Spleen (tissue), 11 donors: ENCODE measurements at regions not wholly inside any gene's neighbourhood (a gene's known extent, or its start where the extent isn't known, plus 50 kb on each side); places are given as distances from the start of the nearest gene placed in this dataset.

Source experiments
- DNase-seq: peaks from one replicate; pipeline ENCODE4 v3.0.0-alpha.2; 2020
- H3K27ac ChIP-seq, 8 donors: fragments of 200-600 bp; sonication (generic) in 7 of 8; 1 replicate in 4 of 8; 2 replicates in 4 of 8; pipeline versions ENCODE4 v1.5.0 to v1.8.0; 2016 to 2021; ENCODE audit warnings: inconsistent platforms in 4 of 8, mild to moderate bottlenecking in 4 of 8, moderate library complexity in 1 of 8
- H3K27me3 ChIP-seq, 7 donors: fragments of 200-600 bp; sonication (generic) in 6 of 7; replicated peaks in 1 of 7; 1 replicate in 4 of 7; 2 replicates in 3 of 7; pipeline versions ENCODE4 v1.5.0 to v1.8.0; 2016 to 2021; ENCODE audit warnings: inconsistent platforms in 3 of 7, mild to moderate bottlenecking in 1 of 7
- H3K36me3 ChIP-seq, 6 donors: fragments of 200-600 bp; sonication (generic) in 5 of 6; 1 replicate in 4 of 6; 2 replicates in 2 of 6; pipeline versions ENCODE4 v1.5.0 to v1.8.0; 2016 to 2021; ENCODE audit warnings: inconsistent platforms in 2 of 6
- H3K4me1 ChIP-seq, 6 donors: fragments of 200-600 bp; sonication (generic) in 5 of 6; 1 replicate in 3 of 6; 2 replicates in 3 of 6; pipeline versions ENCODE4 v1.5.0 to v1.8.0; 2016 to 2021; ENCODE audit warnings: inconsistent platforms in 3 of 6
- H3K4me3 ChIP-seq, 8 donors: fragments of 200-600 bp; sonication (generic) in 7 of 8; 1 replicate in 4 of 8; 2 replicates in 4 of 8; pipeline versions ENCODE4 v1.5.0 to v1.8.0; 2016 to 2021; ENCODE audit warnings: inconsistent platforms in 4 of 8, mild to moderate bottlenecking in 4 of 8, moderate library complexity in 2 of 8
- H3K9me3 ChIP-seq, 8 donors: fragments of 200-600 bp; sonication (generic) in 7 of 8; 1 replicate in 4 of 8; 2 replicates in 4 of 8; pipeline versions ENCODE4 v1.5.0 to v1.8.0; 2016 to 2021; ENCODE audit warnings: inconsistent platforms in 4 of 8
- POLR2A ChIP-seq, 3 donors: fragments of 450-650 bp; IDR thresholded peaks; one replicate each; pipeline ENCODE4 v1.5.1; 2017; ENCODE audit warnings: antibody characterized with exemption in 3 of 3, mild to moderate bottlenecking in 1 of 3
- POLR2AphosphoS5 ChIP-seq, 3 donors: sonication (generic); formaldehyde crosslinking; IDR thresholded peaks; one replicate each; pipeline ENCODE4 v1.5.1; 2017; ENCODE audit warnings: antibody characterized with exemption in 3 of 3
- WGBS, 5 donors: extraction: QIAGEN DNeasy Blood & Tissue Kit in 3 of 5; methylation state at CpG; one replicate each; pipeline versions ENCODE4 v1.1.5 to v1.1.7; 2013 to 2018; 5-methylcytosine and 5-hydroxymethylcytosine counted together
- intact Hi-C: fragments of 100-400 bp; cut with DNase I; formaldehyde crosslinking; loops from one replicate; pipeline ENCODE4 v1.15.0; 2023; ENCODE audit warnings: low total_unique reads
- TF ChIP-seq, protein P1 (sequence below), 11 experiments: fragments of 200-600 bp in 7 of 11; fragments of 450-650 bp in 4 of 11; sonication (generic) in 4 of 11; IDR thresholded peaks in 8 of 11; conservative IDR thresholded peaks in 3 of 11; 1 replicate in 7 of 11; 2 replicates in 4 of 11; pipeline versions ENCODE4 v1.4.0 to v1.8.0; 2016 to 2021; ENCODE audit warnings: antibody characterized with exemption in 11 of 11, inconsistent platforms in 4 of 11, mild to moderate bottlenecking in 1 of 11
- donor health status: healthy with polysubstance abuse.
- donor health status: DM: no; HTN: no; CAD: no; lungs with moderate emphysema.
- donor health status: DM: no; HTN: no; CAD: no.
- donor health status: Bipolar disorder and iron deficiency.
- donor health status: healthy.
- donor health status: DM: no; HTN: no; CAD: no.
- donor health status: DM: yes; HTN: yes; CAD: no.

DNA sequence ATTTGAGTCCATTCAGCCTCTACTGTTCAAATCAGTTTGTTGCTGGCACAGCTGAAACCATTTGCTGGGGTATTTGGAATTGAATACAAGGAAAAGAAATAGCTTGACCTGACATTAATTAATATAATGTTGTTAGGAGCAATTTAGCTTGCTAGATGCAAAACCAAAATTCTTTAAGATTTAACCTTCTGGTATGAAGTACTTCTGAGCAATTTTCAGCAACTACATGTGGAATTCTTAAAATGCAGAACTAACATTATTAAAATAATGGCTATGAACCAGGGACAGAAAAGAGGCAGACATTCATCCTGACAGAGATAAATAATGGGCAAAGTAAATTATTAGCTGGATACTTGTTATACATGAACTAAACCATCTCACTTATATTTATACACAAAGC lies 160.0 kb upstream of the MIR17HG start:
- Histone ChIP-seq H3K9me3 (no peaks in the 10 kb centered on the region), H3K36me3 (no peaks in the 10 kb centered on the region), H3K4me3 (no peak overlapping the region), H3K4me1 (no peaks in the 10 kb centered on the region), H3K27me3 (no peaks in the 10 kb centered on the region), H3K27ac (no peak overlapping the region)
- intact Hi-C loops = no loop called here
- TF ChIP-seq POLR2A (IDR thresholded peaks at IDR 0.05) (no peak), POLR2AphosphoS5 (IDR thresholded peaks at IDR 0.05) (no peak)
- TF ChIP-seq, protein P1, sequence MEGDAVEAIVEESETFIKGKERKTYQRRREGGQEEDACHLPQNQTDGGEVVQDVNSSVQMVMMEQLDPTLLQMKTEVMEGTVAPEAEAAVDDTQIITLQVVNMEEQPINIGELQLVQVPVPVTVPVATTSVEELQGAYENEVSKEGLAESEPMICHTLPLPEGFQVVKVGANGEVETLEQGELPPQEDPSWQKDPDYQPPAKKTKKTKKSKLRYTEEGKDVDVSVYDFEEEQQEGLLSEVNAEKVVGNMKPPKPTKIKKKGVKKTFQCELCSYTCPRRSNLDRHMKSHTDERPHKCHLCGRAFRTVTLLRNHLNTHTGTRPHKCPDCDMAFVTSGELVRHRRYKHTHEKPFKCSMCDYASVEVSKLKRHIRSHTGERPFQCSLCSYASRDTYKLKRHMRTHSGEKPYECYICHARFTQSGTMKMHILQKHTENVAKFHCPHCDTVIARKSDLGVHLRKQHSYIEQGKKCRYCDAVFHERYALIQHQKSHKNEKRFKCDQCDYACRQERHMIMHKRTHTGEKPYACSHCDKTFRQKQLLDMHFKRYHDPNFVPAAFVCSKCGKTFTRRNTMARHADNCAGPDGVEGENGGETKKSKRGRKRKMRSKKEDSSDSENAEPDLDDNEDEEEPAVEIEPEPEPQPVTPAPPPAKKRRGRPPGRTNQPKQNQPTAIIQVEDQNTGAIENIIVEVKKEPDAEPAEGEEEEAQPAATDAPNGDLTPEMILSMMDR (IDR thresholded peaks at IDR 0.05 in 8 of 11, conservative IDR thresholded peaks at IDR 0.05 in 3 of 11) = no peak
- DNase-seq = no peak

DNA sequence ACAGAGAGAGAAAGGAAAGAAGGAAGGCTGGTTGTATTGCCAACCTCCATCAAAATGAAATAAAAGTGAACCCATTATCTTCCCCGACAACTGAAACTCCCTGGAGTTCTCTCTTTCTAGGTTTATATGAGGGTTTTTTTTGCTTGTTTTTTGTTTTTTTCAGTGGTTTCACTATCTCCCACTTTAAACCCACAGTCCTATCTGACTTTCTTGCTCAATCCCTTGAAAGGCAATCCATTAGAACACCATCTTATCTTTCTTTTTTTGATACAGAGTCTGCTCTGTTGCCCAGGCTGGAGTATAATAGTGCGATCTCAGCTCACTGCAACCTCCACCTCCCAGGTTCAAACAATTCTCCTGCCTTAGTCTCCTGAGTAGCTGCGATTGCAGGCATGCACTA lies 158.0 kb upstream of the MIR17HG start:
- WGBS, 5 donors = 86 to 93% (median 87%) methylated on average over 3 of the region's 3 CpGs
- no peak for TF ChIP-seq POLR2A (IDR thresholded peaks at IDR 0.05)
- no peak for TF ChIP-seq POLR2AphosphoS5 (IDR thresholded peaks at IDR 0.05)
- TF ChIP-seq, protein P1 (IDR thresholded peaks at IDR 0.05 in 8 of 11, conservative IDR thresholded peaks at IDR 0.05 in 3 of 11) = no peak
- H3K27me3 ChIP-seq = peaks cover 0 to 4% (median 0%) of the 10 kb centered on the region in 7 donors
- no peaks in the 10 kb centered on the region for H3K9me3 ChIP-seq
- no peak overlapping the region for H3K4me3 ChIP-seq
- intact Hi-C loops = no loop called here
- H3K27ac ChIP-seq = no peak overlapping the region
- H3K36me3 ChIP-seq = no peaks in the 10 kb centered on the region
- no peaks in the 10 kb centered on the region for H3K4me1 ChIP-seq
- no peak for DNase-seq

DNA sequence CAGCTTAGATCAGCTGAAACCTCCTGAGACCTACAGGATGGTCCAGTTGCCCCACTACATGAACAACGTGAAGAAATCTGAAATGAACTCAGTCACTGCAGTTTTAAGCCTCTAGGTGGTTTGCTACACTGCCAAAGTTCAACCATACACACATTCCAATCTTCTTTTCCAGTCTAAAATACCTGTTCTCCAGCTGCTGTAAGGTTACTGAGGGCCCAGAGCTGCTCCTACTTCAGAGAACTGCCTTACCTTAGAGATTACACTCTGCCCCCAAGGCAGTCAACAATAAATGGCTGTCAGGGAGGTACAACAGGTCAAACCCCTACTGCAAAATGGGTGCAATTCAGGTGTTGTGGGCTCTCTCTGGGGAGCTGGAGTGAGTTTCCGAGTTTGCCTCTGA lies 154.1 kb upstream of the MIR17HG start:
- TF ChIP-seq POLR2A (IDR thresholded peaks at IDR 0.05) = no peak
- Histone ChIP-seq H3K36me3 (no peaks in the 10 kb centered on the region), H3K4me1 (no peaks in the 10 kb centered on the region), H3K4me3 (no peak overlapping the region), H3K27me3 (peaks cover 0 to 4% (median 0%) of the 10 kb centered on the region in 7 donors), H3K27ac (no peak overlapping the region), H3K9me3 (no peaks in the 10 kb centered on the region)
- DNase-seq = no peak
- 52 to 80% (median 77%) methylated on average over 2 of the region's 2 CpGs for WGBS, 5 donors
- intact Hi-C loops = no loop called here

DNA sequence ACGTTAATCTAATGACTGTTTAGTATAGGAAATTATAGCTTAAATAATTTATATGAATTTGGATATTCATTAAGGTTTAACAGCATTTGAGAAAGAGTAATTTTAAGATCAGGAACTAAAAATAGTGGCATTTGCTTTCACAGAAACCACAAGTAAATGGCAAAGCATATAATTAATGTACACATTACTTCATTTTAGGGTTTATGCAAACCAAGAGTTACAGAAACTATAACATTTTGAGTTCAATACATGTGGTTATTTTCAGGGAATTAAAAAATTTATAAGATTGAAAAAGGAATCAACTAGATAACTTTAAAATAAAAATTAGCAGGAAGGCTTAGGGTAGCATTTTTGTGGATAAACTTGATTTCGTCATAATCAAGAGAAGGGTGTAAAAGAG lies 151.7 kb upstream of the MIR17HG start:
- WGBS, 5 donors = 63 to 81% (median 71%) methylated on average over 2 of the region's 2 CpGs
- no peaks in the 10 kb centered on the region for H3K36me3 ChIP-seq
- H3K9me3 ChIP-seq = no peaks in the 10 kb centered on the region
- H3K27ac ChIP-seq = no peak overlapping the region
- TF ChIP-seq POLR2AphosphoS5 (IDR thresholded peaks at IDR 0.05) (no peak), POLR2A (IDR thresholded peaks at IDR 0.05) (no peak)
- TF ChIP-seq, protein P1 (IDR thresholded peaks at IDR 0.05 in 8 of 11, conservative IDR thresholded peaks at IDR 0.05 in 3 of 11) = no peak
- DNase-seq = no peak
- H3K27me3 ChIP-seq = peaks cover 0 to 4% (median 0%) of the 10 kb centered on the region in 7 donors
- intact Hi-C loops = no loop called here
- no peaks in the 10 kb centered on the region for H3K4me1 ChIP-seq
- H3K4me3 ChIP-seq = no peak overlapping the region

DNA sequence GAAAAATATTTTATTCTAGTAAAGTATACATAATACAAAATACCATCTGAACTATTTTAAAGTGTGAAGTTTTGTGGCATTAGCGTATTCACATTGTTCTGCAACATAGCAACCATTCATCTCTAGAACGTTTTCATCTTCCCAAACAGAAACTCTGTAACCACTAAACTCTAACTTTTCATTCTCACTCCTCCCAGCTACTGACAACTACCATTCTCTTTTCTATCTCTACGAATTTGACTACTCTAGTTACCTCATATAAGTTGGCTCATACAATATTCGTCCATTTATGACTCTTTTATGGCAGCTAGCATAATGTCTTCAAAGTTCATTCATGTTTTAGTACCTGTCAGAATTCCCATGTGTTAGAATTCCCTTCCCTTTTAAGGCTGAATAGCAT lies 150.5 kb upstream of the MIR17HG start:
- TF ChIP-seq, protein P1 (IDR thresholded peaks at IDR 0.05 in 8 of 11, conservative IDR thresholded peaks at IDR 0.05 in 3 of 11) = no peak
- TF ChIP-seq POLR2AphosphoS5 (IDR thresholded peaks at IDR 0.05) (no peak), POLR2A (IDR thresholded peaks at IDR 0.05) (no peak)
- Histone ChIP-seq H3K27ac (no peak overlapping the region), H3K27me3 (peaks cover 0 to 4% (median 0%) of the 10 kb centered on the region in 7 donors), H3K4me3 (no peak overlapping the region), H3K4me1 (no peaks in the 10 kb centered on the region), H3K9me3 (no peaks in the 10 kb centered on the region), H3K36me3 (no peaks in the 10 kb centered on the region)
- WGBS, 5 donors = 62 to 83% (median 72%) methylated on average over 4 of the region's 4 CpGs
- intact Hi-C loops = no loop called here
- DNase-seq = no peak
